HepG2 (cell line): ENCODE measurements at regions not wholly inside any gene's neighbourhood (a gene's known extent, or its start where the extent isn't known, plus 50 kb on each side); places are given as distances from the start of the nearest gene placed in this dataset.

Experiments
- ATAC-seq: fragments of 200-7000 bp; cut with Tn5 transposase; 3 replicates; pipeline ENCODE4 v1.9.1; 2020; ENCODE audit warnings: mild to moderate bottlenecking, moderate library complexity
- BruUV-seq: library from RNA; stranded (reverse); fragments of 400-500 nt; replicated peaks from 2 replicates; lab custom pipeline; 2021; lab: Mats Ljungman, UMichigan
- CTCF ChIA-PET: fragments of 300-600 bp; formaldehyde crosslinking; extraction: SDS; loops from one replicate; lab custom pipeline; 2021; ENCODE audit warnings: low total read pairs, inconsistent platforms, low intra/inter-chr PET ratio; lab: Yijun Ruan, JAX
- POLR2A ChIA-PET: fragments of 350-600 bp; sonication (Branson Sonifier 250); formaldehyde crosslinking; loops from one replicate; lab custom pipeline; 2020; ENCODE audit warnings: antibody characterized with exemption, inconsistent platforms; lab: Yijun Ruan, JAX
- DNase-seq: peaks from one replicate; pipeline ENCODE4 v3.0.0-alpha.2; 2015; ENCODE audit warnings: low spot score
- FAIRE-seq: peaks from 3 replicates; lab custom pipeline; 2011; peaks lifted over from hg19 to GRCh38; lab: Jason Lieb, UNC
- H2AFZ ChIP-seq: one replicate; pipeline ENCODE4 v1.6.1; 2011; ENCODE audit warnings: low read length, inconsistent platforms
- H3K27ac ChIP-seq: fragments of 300-600 bp; 3 replicates; pipeline ENCODE4 v1.8.0; 2011; ENCODE audit warnings: mixed run types, mild to moderate bottlenecking, mixed read lengths, low read length, inconsistent platforms; ENCODE audit not compliant: insufficient read depth; ENCODE audit errors: extremely low read length
- H3K27me3 ChIP-seq, 2 experiments: fragments of 200-600 bp in 1 of 2; 2 replicates in 1 of 2; 3 replicates in 1 of 2; pipeline versions ENCODE4 v1.6.0 to v1.8.0; 2011; ENCODE audit warnings: low read length in 2 of 2, mild to moderate bottlenecking in 2 of 2, moderate library complexity in 2 of 2, inconsistent platforms in 1 of 2; ENCODE audit not compliant: insufficient read depth in 2 of 2, control insufficient read depth in 1 of 2
- H3K36me3 ChIP-seq, 2 experiments: fragments of 200-600 bp in 1 of 2; replicated peaks in 1 of 2; 2 replicates in 1 of 2; 3 replicates in 1 of 2; pipeline versions ENCODE4 v1.5.1 to v1.8.0; 2011; ENCODE audit warnings: low read length in 2 of 2, inconsistent platforms in 1 of 2; ENCODE audit not compliant: insufficient read depth in 2 of 2, control insufficient read depth in 1 of 2
- H3K4me1 ChIP-seq: 2 replicates; pipeline ENCODE4 v1.5.1; 2012; ENCODE audit warnings: low read length, inconsistent platforms; ENCODE audit not compliant: insufficient read depth
- H3K4me2 ChIP-seq: 2 replicates; pipeline ENCODE4 v1.6.0; 2011; ENCODE audit warnings: low read depth, low read length, inconsistent platforms
- H3K4me3 ChIP-seq, 3 experiments: fragments of 200-600 bp in 1 of 3; sonication (generic), shearing (Covaris generic) in 1 of 3; replicated peaks in 1 of 3; 2 replicates each; pipeline ENCODE4 v1.5.1; 2011 to 2016; ENCODE audit warnings: low read length in 3 of 3, inconsistent platforms in 2 of 3, low read depth in 2 of 3, mild to moderate bottlenecking in 2 of 3, control low read depth in 1 of 3, mixed read lengths in 1 of 3; ENCODE audit not compliant: insufficient read depth in 1 of 3
- H3K79me2 ChIP-seq: one replicate; pipeline ENCODE4 v1.6.1; 2011; ENCODE audit warnings: low read length, inconsistent platforms; ENCODE audit not compliant: insufficient read depth
- H3K9ac ChIP-seq: 2 replicates; pipeline ENCODE4 v1.6.0; 2011; ENCODE audit warnings: mild to moderate bottlenecking, low read depth, low read length, inconsistent platforms; ENCODE audit not compliant: insufficient read depth
- H3K9me3 ChIP-seq: 2 replicates; pipeline ENCODE4 v1.5.1; 2012; ENCODE audit warnings: mild to moderate bottlenecking, low read length
- H4K20me1 ChIP-seq: 2 replicates; pipeline ENCODE4 v1.6.0; 2011; ENCODE audit warnings: inconsistent platforms, mild to moderate bottlenecking, low read length, moderate library complexity; ENCODE audit not compliant: insufficient read depth
- CTCF ChIP-seq: sonication (generic); formaldehyde crosslinking; IDR thresholded peaks from 2 replicates; pipeline ENCODE4 v1.5.0; 2020; ENCODE audit warnings: mild to moderate bottlenecking, missing genetic modification reagents, moderate library complexity
- PCBP1 ChIP-seq: fragments of 200-400 bp; formaldehyde crosslinking; IDR thresholded peaks from 2 replicates; pipeline ENCODE4 v1.6.1; 2017; ENCODE audit warnings: mild to moderate bottlenecking, low read depth, low read length, borderline replicate concordance
- PHF21A ChIP-seq: sonication (generic); formaldehyde crosslinking; IDR thresholded peaks from 2 replicates; pipeline ENCODE4 v1.5.0; 2020; ENCODE audit warnings: mild to moderate bottlenecking, missing genetic modification reagents
- SIN3A ChIP-seq: IDR thresholded peaks from 2 replicates; pipeline ENCODE4 v1.6.1; 2011; ENCODE audit warnings: low read depth, mild to moderate bottlenecking, control low read depth, low read length, borderline replicate concordance
- SMAD9 ChIP-seq: sonication (generic); formaldehyde crosslinking; IDR thresholded peaks from 2 replicates; pipeline ENCODE4 v1.5.1; 2020; ENCODE audit warnings: mild to moderate bottlenecking, missing genetic modification reagents
- SMARCE1 ChIP-seq: fragments of 450-650 bp; IDR thresholded peaks from 2 replicates; pipeline ENCODE4 v1.6.1; 2017; ENCODE audit warnings: borderline replicate concordance
- TCF12 ChIP-seq, 2 experiments: fragments of 450-650 bp in 1 of 2; sonication (generic) in 1 of 2; formaldehyde crosslinking in 1 of 2; IDR thresholded peaks; 2 replicates each; pipeline versions ENCODE4 v1.6.1 to v1.8.0; 2017 to 2022; ENCODE audit warnings: antibody characterized with exemption in 1 of 2, mild to moderate bottlenecking in 1 of 2, missing genetic modification reagents in 1 of 2, moderate library complexity in 1 of 2
- ZFP36 ChIP-seq: fragments of 150-350 bp; IDR thresholded peaks from 2 replicates; pipeline ENCODE4 v1.6.1; 2018; ENCODE audit warnings: borderline replicate concordance, low read length, low read depth; ENCODE audit not compliant: partially characterized antibody
- ZNF30 ChIP-seq: sonication (generic); formaldehyde crosslinking; IDR thresholded peaks from 2 replicates; pipeline ENCODE4 v1.5.0; 2020; ENCODE audit warnings: mild to moderate bottlenecking, missing genetic modification reagents
- ZNF564 ChIP-seq: sonication (generic); formaldehyde crosslinking; IDR thresholded peaks from 2 replicates; pipeline ENCODE4 v1.8.1; 2023; ENCODE audit warnings: mild to moderate bottlenecking, missing genetic modification reagents
- ZSCAN30 ChIP-seq: sonication (generic); formaldehyde crosslinking; IDR thresholded peaks from 2 replicates; pipeline ENCODE4 v1.5.0; 2020; ENCODE audit warnings: mild to moderate bottlenecking, missing genetic modification reagents
- ZUFSP ChIP-seq: sonication (generic); formaldehyde crosslinking; IDR thresholded peaks from 2 replicates; pipeline ENCODE4 v1.9.0; 2021; ENCODE audit warnings: missing genetic modification reagents, mild to moderate bottlenecking, borderline replicate concordance
- WGBS: methylation state at CpG from one replicate; pipeline ENCODE4 v1.1.6; 2017; ENCODE audit warnings: low lambda C conversion rate; 5-methylcytosine and 5-hydroxymethylcytosine counted together
- in situ Hi-C: cut with HindIII; loops from 2 replicates; pipeline ENCODE4 v1.10.0; 2017; ENCODE audit warnings: low pct_unique_long_range_greater_than_20kb; ENCODE audit not compliant: extremely low pct_ligation_motif_present
- intact Hi-C: fragments of 100-400 bp; cut with micrococcal nuclease; formaldehyde crosslinking; loops from one replicate; pipeline ENCODE4 v1.10.0; 2022; ENCODE audit not compliant: unreplicated experiment
- TF ChIP-seq, protein P1 (sequence below): IDR thresholded peaks from 2 replicates; pipeline ENCODE4 v1.4.0; 2020; ENCODE audit warnings: mild to moderate bottlenecking, missing genetic modification reagents
- TF ChIP-seq, protein P2 (sequence below): sonication (generic); formaldehyde crosslinking; IDR thresholded peaks from 2 replicates; pipeline ENCODE4 v1.4.0; 2020; ENCODE audit warnings: low read depth, mild to moderate bottlenecking, missing genetic modification reagents

DNA sequence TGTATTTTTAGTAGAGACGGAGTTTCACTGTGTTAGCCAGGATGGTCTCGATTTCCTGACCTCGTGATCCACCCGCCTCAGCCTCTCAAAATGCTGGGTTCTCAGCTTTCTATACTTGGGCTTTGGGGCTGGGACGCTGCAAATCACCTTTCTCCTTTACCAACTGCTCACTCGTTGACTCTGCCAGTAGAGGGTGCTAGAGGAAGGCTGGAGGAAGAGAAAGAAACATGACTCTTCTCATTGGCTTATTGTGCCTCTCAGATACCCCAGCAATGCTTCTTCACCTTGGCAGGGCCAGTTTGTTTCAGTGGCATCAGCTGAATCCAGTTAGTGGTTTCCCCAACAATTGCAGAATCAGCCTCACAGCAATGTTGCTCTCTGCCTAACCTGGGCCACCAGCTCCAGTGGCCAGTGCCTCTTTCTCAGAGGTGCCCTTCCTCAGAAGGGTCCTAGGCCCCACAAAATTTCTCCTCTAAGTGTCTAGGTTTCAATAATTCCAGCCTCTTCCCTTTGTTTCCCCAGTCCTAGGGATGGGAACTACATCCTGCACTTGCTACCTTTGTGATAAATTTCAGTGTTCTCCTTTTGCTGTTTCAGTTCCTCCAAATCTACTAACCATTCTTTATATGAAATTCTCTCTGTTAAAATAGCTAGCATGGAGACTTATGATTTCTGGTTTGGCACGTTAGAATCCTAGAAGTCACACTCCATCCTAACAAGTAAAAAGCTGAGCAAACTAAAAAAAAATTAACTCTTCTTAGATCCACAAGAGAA, 71.5 kb upstream of the VSTM5 start:
- no peak overlapping the region for H3K4me3 ChIP-seq
- DNase-seq (peak; percentile 56), FAIRE-seq (peak; percentile 72), ATAC-seq (peak; percentile 85)
- 3% methylated on average over 7 of the region's 7 CpGs for WGBS
- ChIA-PET CTCF (no interaction called here), POLR2A (no interaction called here)
- no peaks in the 10 kb centered on the region for H4K20me1 ChIP-seq
- H3K4me1 ChIP-seq, result peaks cover 19% of the 10 kb centered on the region
- no peaks in the 10 kb centered on the region for H3K27me3 ChIP-seq
- H3K36me3 ChIP-seq, result no peaks in the 10 kb centered on the region
- intact Hi-C loops, result loop anchor here (1.0 to 10.0 kb wide), 6 partner anchors 203 to 683 kb away; partner anchors contain the start of genes ANKRD49, MRE11 and PANX1
- peak overlapping the region; percentile 15 for H2AFZ ChIP-seq
- H3K27ac ChIP-seq, result no peak overlapping the region
- H3K9ac ChIP-seq, result no peak overlapping the region
- H3K9me3 ChIP-seq, result no peaks in the 10 kb centered on the region
- no peaks in the 10 kb centered on the region for H3K79me2 ChIP-seq
- in situ Hi-C loops, result no loop called here
- BruUV-seq, result no TSS peak
- no peak overlapping the region; the same call in 1 of the 2 replicates for H3K4me2 ChIP-seq
- no peak for TF ChIP-seq ZUFSP (CRISPR knock-in tag)
- TF ChIP-seq SMARCE1, result no peak
- TF ChIP-seq SIN3A, result no peak
- TF ChIP-seq, protein P1, sequence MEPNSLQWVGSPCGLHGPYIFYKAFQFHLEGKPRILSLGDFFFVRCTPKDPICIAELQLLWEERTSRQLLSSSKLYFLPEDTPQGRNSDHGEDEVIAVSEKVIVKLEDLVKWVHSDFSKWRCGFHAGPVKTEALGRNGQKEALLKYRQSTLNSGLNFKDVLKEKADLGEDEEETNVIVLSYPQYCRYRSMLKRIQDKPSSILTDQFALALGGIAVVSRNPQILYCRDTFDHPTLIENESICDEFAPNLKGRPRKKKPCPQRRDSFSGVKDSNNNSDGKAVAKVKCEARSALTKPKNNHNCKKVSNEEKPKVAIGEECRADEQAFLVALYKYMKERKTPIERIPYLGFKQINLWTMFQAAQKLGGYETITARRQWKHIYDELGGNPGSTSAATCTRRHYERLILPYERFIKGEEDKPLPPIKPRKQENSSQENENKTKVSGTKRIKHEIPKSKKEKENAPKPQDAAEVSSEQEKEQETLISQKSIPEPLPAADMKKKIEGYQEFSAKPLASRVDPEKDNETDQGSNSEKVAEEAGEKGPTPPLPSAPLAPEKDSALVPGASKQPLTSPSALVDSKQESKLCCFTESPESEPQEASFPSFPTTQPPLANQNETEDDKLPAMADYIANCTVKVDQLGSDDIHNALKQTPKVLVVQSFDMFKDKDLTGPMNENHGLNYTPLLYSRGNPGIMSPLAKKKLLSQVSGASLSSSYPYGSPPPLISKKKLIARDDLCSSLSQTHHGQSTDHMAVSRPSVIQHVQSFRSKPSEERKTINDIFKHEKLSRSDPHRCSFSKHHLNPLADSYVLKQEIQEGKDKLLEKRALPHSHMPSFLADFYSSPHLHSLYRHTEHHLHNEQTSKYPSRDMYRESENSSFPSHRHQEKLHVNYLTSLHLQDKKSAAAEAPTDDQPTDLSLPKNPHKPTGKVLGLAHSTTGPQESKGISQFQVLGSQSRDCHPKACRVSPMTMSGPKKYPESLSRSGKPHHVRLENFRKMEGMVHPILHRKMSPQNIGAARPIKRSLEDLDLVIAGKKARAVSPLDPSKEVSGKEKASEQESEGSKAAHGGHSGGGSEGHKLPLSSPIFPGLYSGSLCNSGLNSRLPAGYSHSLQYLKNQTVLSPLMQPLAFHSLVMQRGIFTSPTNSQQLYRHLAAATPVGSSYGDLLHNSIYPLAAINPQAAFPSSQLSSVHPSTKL, result 0 out of 2 replicates have a peak, but pooled peaks have one; percentile 25
- no peak for TF ChIP-seq ZNF564
- 0 out of 2 replicates have a peak, but pooled peaks have one; percentile 45 for TF ChIP-seq SMAD9 (CRISPR knock-in tag)
- TF ChIP-seq TCF12 (IDR thresholded peaks at IDR 0.05), result no peak
- no peak for TF ChIP-seq TCF12 (CRISPR knock-in tag; IDR thresholded peaks at IDR 0.05)
- TF ChIP-seq PCBP1, result no peak
- TF ChIP-seq ZSCAN30 (CRISPR knock-in tag), result no peak
- TF ChIP-seq ZNF30 (CRISPR knock-in tag), result no peak
- TF ChIP-seq ZFP36, result no peak
- TF ChIP-seq, protein P2, sequence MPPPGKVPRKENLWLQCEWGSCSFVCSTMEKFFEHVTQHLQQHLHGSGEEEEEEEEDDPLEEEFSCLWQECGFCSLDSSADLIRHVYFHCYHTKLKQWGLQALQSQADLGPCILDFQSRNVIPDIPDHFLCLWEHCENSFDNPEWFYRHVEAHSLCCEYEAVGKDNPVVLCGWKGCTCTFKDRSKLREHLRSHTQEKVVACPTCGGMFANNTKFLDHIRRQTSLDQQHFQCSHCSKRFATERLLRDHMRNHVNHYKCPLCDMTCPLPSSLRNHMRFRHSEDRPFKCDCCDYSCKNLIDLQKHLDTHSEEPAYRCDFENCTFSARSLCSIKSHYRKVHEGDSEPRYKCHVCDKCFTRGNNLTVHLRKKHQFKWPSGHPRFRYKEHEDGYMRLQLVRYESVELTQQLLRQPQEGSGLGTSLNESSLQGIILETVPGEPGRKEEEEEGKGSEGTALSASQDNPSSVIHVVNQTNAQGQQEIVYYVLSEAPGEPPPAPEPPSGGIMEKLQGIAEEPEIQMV (CRISPR knock-in tag), result no peak
- TF ChIP-seq PHF21A (CRISPR knock-in tag), result no peak
- peak; percentile 87 for TF ChIP-seq CTCF
